Smooth muscle cell (in vitro differentiated cells): ENCODE measurements at regions not wholly inside any gene's neighbourhood (a gene's known extent, or its start where the extent isn't known, plus 50 kb on each side); places are given as distances from the start of the nearest gene placed in this dataset.

ENCODE experiments used
- DNase-seq: peaks from one replicate; lab custom pipeline; 2025; ENCODE audit not compliant: unreplicated experiment; lab: John Stamatoyannopoulos, UW
- H2AFZ ChIP-seq: fragments of 200-600 bp; sonication (generic); 2 replicates; pipeline ENCODE4 v1.6.0; 2016; ENCODE audit warnings: antibody characterized with exemption, low read depth, mild to moderate bottlenecking
- H3F3A ChIP-seq: fragments of 200-600 bp; sonication (generic); 2 replicates; pipeline ENCODE4 v1.6.0; 2017; ENCODE audit warnings: antibody characterized with exemption, low read depth
- H3K27ac ChIP-seq: fragments of 200-600 bp; sonication (generic); 2 replicates; pipeline ENCODE4 v1.5.1; 2016; ENCODE audit warnings: low read depth, mild to moderate bottlenecking
- H3K27me3 ChIP-seq: fragments of 200-600 bp; sonication (generic); 2 replicates; pipeline ENCODE4 v1.6.1; 2016; ENCODE audit warnings: low read depth, mild to moderate bottlenecking
- H3K36me3 ChIP-seq: fragments of 200-600 bp; sonication (generic); 2 replicates; pipeline ENCODE4 v1.5.1; 2016; ENCODE audit warnings: low read depth
- H3K4me1 ChIP-seq: fragments of 200-600 bp; sonication (generic); 2 replicates; pipeline ENCODE4 v1.5.1; 2016; ENCODE audit warnings: low read depth
- H3K4me2 ChIP-seq: fragments of 200-600 bp; sonication (generic); 2 replicates; pipeline ENCODE4 v1.6.0; 2016; ENCODE audit warnings: mild to moderate bottlenecking
- H3K4me3 ChIP-seq: fragments of 200-600 bp; sonication (generic); 2 replicates; pipeline ENCODE4 v1.5.1; 2016; ENCODE audit warnings: mild to moderate bottlenecking
- H3K79me2 ChIP-seq: fragments of 200-600 bp; sonication (generic); 2 replicates; pipeline ENCODE4 v1.6.0; 2016; ENCODE audit warnings: low read depth, mild to moderate bottlenecking
- H3K9ac ChIP-seq: fragments of 200-600 bp; sonication (generic); 2 replicates; pipeline ENCODE4 v1.6.0; 2016; ENCODE audit warnings: low read depth
- H3K9me3 ChIP-seq: fragments of 200-600 bp; sonication (generic); replicated peaks from 2 replicates; pipeline ENCODE4 v1.5.1; 2016; ENCODE audit warnings: low read depth
- H4K20me1 ChIP-seq: fragments of 200-600 bp; sonication (generic); 2 replicates; pipeline ENCODE4 v1.6.0; 2016; ENCODE audit warnings: low read depth
- WGBS: methylation state at CpG from one replicate; pipeline ENCODE4 v1.1.7; 2016; ENCODE audit warnings: low lambda C conversion rate; 5-methylcytosine and 5-hydroxymethylcytosine counted together
- TF ChIP-seq, protein P1 (sequence below): fragments of 200-600 bp; sonication (generic); IDR thresholded peaks from 2 replicates; pipeline ENCODE4 v1.5.1; 2017; ENCODE audit warnings: borderline replicate concordance, mild to moderate bottlenecking, antibody characterized with exemption; ENCODE audit not compliant: insufficient read depth, poor library complexity, severe bottlenecking

DNA sequence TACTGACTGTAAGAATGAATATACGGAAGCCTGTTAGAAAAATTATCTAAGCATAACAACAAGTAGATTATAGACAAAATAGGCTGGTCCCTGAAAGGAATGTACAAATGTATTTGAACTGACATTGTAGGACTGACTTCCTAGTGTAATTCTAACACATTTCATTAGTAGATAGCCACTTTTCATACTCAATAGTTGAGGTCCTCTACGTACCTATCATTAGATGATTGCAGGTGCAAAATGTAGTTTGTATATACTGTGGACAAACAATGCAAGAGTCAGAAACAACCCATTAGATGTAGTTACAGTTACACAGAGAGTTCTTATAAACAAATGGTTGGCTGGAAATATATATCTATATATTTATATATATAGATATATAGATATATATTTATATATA, 402.3 kb upstream of the SLITRK6 start:
- Histone ChIP-seq H3K9ac (no peak overlapping the region), H3K36me3 (no peaks in the 10 kb centered on the region), H3K4me2 (no peak overlapping the region), H2AFZ (no peak overlapping the region), H3K4me3 (no peak overlapping the region), H4K20me1 (no peaks in the 10 kb centered on the region), H3K4me1 (no peaks in the 10 kb centered on the region), H3K79me2 (no peaks in the 10 kb centered on the region), H3F3A (no peaks in the 10 kb centered on the region), H3K27ac (no peak overlapping the region), H3K27me3 (no peaks in the 10 kb centered on the region), H3K9me3 (no peaks in the 10 kb centered on the region)
- 61% methylated on average over 2 of the region's 2 CpGs for WGBS
- no peak for DNase-seq
- TF ChIP-seq, protein P1, sequence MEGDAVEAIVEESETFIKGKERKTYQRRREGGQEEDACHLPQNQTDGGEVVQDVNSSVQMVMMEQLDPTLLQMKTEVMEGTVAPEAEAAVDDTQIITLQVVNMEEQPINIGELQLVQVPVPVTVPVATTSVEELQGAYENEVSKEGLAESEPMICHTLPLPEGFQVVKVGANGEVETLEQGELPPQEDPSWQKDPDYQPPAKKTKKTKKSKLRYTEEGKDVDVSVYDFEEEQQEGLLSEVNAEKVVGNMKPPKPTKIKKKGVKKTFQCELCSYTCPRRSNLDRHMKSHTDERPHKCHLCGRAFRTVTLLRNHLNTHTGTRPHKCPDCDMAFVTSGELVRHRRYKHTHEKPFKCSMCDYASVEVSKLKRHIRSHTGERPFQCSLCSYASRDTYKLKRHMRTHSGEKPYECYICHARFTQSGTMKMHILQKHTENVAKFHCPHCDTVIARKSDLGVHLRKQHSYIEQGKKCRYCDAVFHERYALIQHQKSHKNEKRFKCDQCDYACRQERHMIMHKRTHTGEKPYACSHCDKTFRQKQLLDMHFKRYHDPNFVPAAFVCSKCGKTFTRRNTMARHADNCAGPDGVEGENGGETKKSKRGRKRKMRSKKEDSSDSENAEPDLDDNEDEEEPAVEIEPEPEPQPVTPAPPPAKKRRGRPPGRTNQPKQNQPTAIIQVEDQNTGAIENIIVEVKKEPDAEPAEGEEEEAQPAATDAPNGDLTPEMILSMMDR = no peak

DNA sequence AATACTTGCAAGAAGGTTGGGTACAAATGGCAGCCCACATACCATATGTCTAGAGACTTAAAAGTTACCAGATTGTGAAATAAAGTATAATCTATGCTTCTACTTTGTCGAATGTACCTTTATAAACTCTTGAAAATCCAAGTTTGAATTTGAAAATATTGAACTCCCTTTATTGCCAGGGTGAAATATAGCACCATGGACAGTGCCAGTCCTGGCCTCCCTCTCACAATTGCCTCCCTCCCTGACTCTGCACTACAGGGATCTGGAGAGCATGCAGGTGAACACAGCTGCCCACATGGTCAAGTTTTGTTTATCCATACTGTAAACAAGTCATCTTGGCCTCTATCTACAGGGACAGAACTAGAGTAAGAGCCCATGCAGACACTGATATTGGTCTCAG, 394.1 kb upstream of the SLITRK6 start:
- no peaks in the 10 kb centered on the region for H3F3A ChIP-seq
- H3K27ac ChIP-seq = no peak overlapping the region
- no peak overlapping the region for H2AFZ ChIP-seq
- H3K4me1 ChIP-seq = no peaks in the 10 kb centered on the region
- no peaks in the 10 kb centered on the region for H4K20me1 ChIP-seq
- H3K4me3 ChIP-seq = no peak overlapping the region
- DNase-seq = no peak
- H3K4me2 ChIP-seq = no peak overlapping the region
- H3K36me3 ChIP-seq = no peaks in the 10 kb centered on the region
- TF ChIP-seq, protein P1 = no peak
- WGBS = 56% methylated on average over 1 of the region's 1 CpG
- no peak overlapping the region for H3K9ac ChIP-seq
- no peaks in the 10 kb centered on the region for H3K27me3 ChIP-seq
- no peaks in the 10 kb centered on the region for H3K79me2 ChIP-seq
- no peaks in the 10 kb centered on the region for H3K9me3 ChIP-seq

- 96% methylated on average over 4 of the region's 4 CpGs for WGBS
Observed at GRCh38 chr13:86188170-86188569, 389.0 kb upstream of the SLITRK6 start.

GRCh38 chr13:86185636-86186035, 386.4 kb upstream of the SLITRK6 start:
- H2AFZ ChIP-seq = no peak overlapping the region
- no peak overlapping the region for H3K27ac ChIP-seq
- H3K4me1 ChIP-seq = no peaks in the 10 kb centered on the region
- WGBS = 87% methylated on average over 5 of the region's 5 CpGs
- no peaks in the 10 kb centered on the region for H3K9me3 ChIP-seq
- no peaks in the 10 kb centered on the region for H3F3A ChIP-seq
- no peak overlapping the region for H3K4me2 ChIP-seq
- DNase-seq = no peak
- H3K36me3 ChIP-seq = no peaks in the 10 kb centered on the region
- no peaks in the 10 kb centered on the region for H3K79me2 ChIP-seq
- no peaks in the 10 kb centered on the region for H3K27me3 ChIP-seq
- TF ChIP-seq, protein P1 = no peak
- no peak overlapping the region for H3K4me3 ChIP-seq
- no peaks in the 10 kb centered on the region for H4K20me1 ChIP-seq
- H3K9ac ChIP-seq = no peak overlapping the region

More at GRCh38 chr13:86188170-86188569, 389.0 kb upstream of the SLITRK6 start:
- no peak overlapping the region for H3K27ac ChIP-seq
- H3K27me3 ChIP-seq = no peaks in the 10 kb centered on the region
- H3K4me2 ChIP-seq = no peak overlapping the region
- DNase-seq = no peak
- H3K79me2 ChIP-seq = no peaks in the 10 kb centered on the region
- H3K4me3 ChIP-seq = no peak overlapping the region
- H3K4me1 ChIP-seq = no peaks in the 10 kb centered on the region
- H3K36me3 ChIP-seq = no peaks in the 10 kb centered on the region
- TF ChIP-seq, protein P1 = no peak
- H3K9me3 ChIP-seq = no peaks in the 10 kb centered on the region
- H2AFZ ChIP-seq = no peak overlapping the region
- H3F3A ChIP-seq = no peaks in the 10 kb centered on the region
- no peaks in the 10 kb centered on the region for H4K20me1 ChIP-seq
- no peak overlapping the region for H3K9ac ChIP-seq
